ENCODE measurements at regions not wholly inside any gene's neighbourhood (a gene's known extent, or its start where the extent isn't known, plus 50 kb on each side); places are given as distances from the start of the nearest gene placed in this dataset.

- TF ChIP-seq CTCF (IDR thresholded peaks at IDR 0.05) (no peak), POLR2A (IDR thresholded peaks at IDR 0.05) (no peak)
These were observed 412.4 kb downstream of the RAP2B start for GRCh38 chr3:153574445-153574844.

Data from suprapubic skin (tissue), 3 donors.